Right lung (tissue), 2 donors: ENCODE measurements at regions not wholly inside any gene's neighbourhood (a gene's known extent, or its start where the extent isn't known, plus 50 kb on each side); places are given as distances from the start of the nearest gene placed in this dataset.
"Not testable (repeated sequence)": the region's sequence is repeated elsewhere in the genome, so short reads cannot be mapped to it uniquely, and the experiment has no call there.

Source experiments
- DNase-seq, 2 donors: peaks; one replicate each; pipeline ENCODE4 v3.0.0-alpha.2; 2013

- no peak for DNase-seq
Measured at GRCh38 chr2:4047961-4048891, 344.9 kb downstream of the DCDC2C start.

- DNase-seq = no peak
Measured at GRCh38 chr2:4049463-4049862, 346.1 kb downstream of the DCDC2C start.

GRCh38 chr2:4053769-4054493 lies 350.6 kb downstream of the DCDC2C start:
- no peak for DNase-seq

- no peak for DNase-seq
Measured at GRCh38 chr2:4066217-4066616, 362.8 kb downstream of the DCDC2C start.

GRCh38 chr2:4073026-4073569 lies 369.7 kb downstream of the DCDC2C start:
- DNase-seq = no peak

GRCh38 chr2:4077017-4077416 lies 373.6 kb downstream of the DCDC2C start:
- DNase-seq = no peak

GRCh38 chr2:4085186-4085585 lies 381.8 kb downstream of the DCDC2C start:
- DNase-seq = no peak

- DNase-seq = peak; percentile 46 to 50
Measured at GRCh38 chr2:4090668-4091630, 387.6 kb downstream of the DCDC2C start.

GRCh38 chr2:4091869-4092268 lies 388.5 kb downstream of the DCDC2C start:
- no peak for DNase-seq

GRCh38 chr2:4094743-4095142 lies 391.4 kb downstream of the DCDC2C start:
- no peak for DNase-seq

GRCh38 chr2:4096978-4097766 lies 393.8 kb downstream of the DCDC2C start:
- DNase-seq = no peak

- DNase-seq = no peak
Measured at GRCh38 chr2:4098137-4098536, 394.8 kb downstream of the DCDC2C start.

- DNase-seq = no peak
Measured at GRCh38 chr2:4101936-4102335, 398.6 kb downstream of the DCDC2C start.

GRCh38 chr2:4107179-4107578 lies 403.8 kb downstream of the DCDC2C start:
- DNase-seq = no peak

- no peak for DNase-seq
Measured at GRCh38 chr2:4110273-4110672, 406.9 kb downstream of the DCDC2C start.

GRCh38 chr2:4115435-4115834 lies 412.1 kb downstream of the DCDC2C start:
- DNase-seq = not testable (repeated sequence)

GRCh38 chr2:4122726-4123125 lies 419.4 kb downstream of the DCDC2C start:
- DNase-seq = no peak

GRCh38 chr2:4130651-4131050 lies 427.3 kb downstream of the DCDC2C start:
- DNase-seq = no peak

- DNase-seq = no peak
Measured at GRCh38 chr2:4134551-4135550, 431.5 kb downstream of the DCDC2C start.
